GM19035 (cell line): ENCODE measurements at regions not wholly inside any gene's neighbourhood (a gene's known extent, or its start where the extent isn't known, plus 50 kb on each side); places are given as distances from the start of the nearest gene placed in this dataset.

Experiments
- ATAC-seq: cut with Tn5 transposase; IDR thresholded peaks from one replicate; pipeline ENCODE4 v1.9.1; 2021; ENCODE audit not compliant: unreplicated experiment

- ATAC-seq = no peak
These were observed 311.0 kb downstream of the GABRB2 start for GRCh38 chr5:161235569-161235968.

GRCh38 chr5:161233553-161233952, 313.0 kb downstream of the GABRB2 start:
- no peak for ATAC-seq

- ATAC-seq = no peak
These were observed 316.3 kb downstream of the GABRB2 start for GRCh38 chr5:161230221-161230620.

DNA sequence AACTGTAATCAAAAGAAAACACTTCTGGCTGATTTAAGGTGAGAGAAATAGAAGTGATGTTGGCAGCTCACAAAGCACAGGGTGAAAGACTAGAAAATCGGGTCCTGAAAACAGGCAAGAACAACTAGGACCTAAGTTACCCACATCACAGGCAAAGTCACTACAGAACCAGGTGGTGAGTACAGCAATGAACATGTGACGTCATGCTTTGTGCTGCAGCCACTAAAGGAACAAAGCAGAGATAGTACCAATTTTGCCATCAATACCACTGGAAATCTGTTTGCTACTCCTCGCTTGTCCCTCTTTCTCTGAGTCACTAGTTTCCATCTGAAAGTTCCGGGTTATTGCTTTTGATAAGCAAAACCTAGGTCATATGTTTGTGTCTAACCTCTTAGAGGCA, 326.7 kb downstream of the GABRB2 start:
- no peak for ATAC-seq

- no peak for ATAC-seq
These were observed 329.6 kb downstream of the GABRB2 start for GRCh38 chr5:161216877-161217276.

DNA sequence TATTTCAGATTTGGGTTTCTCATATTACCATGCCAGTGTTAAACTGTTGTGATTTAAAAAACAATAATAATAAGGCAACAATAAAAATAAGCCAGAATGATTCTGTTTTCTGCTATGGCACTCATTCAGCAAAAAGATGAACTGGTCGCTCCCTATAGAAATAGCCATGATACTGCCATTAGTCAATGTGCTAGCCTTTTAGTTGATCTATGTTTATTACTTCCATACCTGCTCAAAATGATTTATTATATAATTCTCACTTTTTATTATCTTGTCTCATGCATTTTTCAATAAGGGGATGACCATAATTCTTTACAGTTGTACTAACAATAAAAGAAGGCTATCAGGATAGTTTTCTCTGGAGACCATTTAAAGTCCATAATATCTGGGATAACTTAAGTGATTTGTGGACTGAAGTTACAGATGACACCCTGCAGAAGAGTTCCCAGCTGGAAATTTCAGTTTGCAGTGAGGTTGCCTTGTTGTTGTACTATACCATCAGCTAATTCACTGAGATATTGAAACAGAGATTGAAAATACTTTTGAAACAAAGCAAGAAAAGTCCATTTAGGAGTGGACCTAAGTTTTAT, 334.3 kb downstream of the GABRB2 start:
- ATAC-seq = no peak

DNA sequence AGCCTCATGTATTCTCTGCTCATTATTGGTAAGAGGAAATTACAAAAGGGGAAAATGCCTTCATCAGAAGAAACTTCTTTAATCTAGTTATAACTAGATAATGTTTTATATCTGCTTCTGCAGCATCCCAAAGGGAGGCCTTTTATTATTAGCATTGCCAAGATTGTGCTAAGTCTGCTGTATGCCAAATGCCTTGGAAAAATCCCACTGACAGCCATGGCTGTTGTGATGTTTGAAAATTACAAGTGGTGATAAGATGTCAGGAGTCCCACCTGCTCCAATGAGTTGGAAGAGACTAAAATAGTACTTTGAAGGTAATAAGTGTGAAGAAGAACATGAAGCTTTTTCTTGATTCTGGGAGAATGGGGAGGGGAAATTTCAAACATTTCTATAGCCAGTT, 345.0 kb downstream of the GABRB2 start:
- no peak for ATAC-seq

DNA sequence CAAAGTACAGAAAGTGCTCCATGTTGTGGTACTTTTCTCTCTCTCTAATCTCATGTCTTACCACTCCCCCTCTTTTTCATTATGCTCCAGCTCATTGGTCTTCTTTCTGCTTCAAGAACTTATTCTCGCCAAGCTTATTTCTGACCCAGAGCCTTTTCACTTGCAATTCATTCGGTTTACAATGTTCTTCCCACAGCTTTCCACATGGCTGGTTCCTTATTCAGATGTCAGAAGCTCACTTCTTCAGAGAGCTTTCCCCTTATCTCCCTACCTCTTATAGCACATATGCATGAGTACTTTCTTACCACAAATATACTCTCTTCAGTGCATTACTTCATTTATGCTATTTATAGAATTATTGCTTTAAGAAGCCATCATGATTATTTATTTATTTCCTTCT, 338.8 kb upstream of the ATP10B start:
- ATAC-seq = no peak

DNA sequence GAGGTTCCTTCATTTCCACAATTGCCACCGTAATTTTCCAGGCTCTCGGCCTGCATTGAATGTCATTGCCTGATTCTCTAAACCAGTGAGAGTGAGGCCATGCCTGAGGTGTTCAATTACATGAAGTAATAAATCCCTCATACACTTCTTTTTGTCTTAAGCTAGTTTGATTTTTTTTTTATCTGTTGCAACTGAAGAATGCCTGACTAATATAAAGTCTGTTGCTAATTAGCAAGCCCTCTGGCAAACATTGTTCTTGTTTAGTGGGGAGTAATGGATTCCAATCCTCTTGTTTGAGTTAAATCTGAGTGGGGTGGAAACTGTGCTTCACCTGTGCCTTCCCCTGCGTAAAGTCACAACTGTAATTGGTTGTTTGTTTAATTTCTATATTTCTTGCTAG, 338.1 kb upstream of the ATP10B start:
- no peak for ATAC-seq

DNA sequence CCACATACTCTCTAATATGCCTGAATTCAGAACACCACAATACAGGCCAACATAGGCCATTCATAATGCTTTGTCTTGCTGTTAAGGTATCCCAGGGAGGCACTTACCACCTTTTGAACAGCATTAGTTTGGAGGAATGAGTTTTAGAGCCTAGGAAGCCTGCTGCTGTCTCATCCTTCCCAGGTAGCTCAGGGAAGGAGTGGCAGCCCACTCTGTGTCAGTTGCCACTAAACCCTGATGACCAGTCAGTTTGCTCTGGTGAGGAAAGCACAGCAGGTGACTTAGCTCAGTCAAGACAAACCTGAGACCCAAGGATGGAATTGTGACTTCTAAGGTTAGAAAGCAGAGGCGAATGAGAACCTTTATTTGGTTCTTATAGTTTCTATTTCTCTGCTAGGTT, 337.4 kb upstream of the ATP10B start:
- ATAC-seq = no peak

DNA sequence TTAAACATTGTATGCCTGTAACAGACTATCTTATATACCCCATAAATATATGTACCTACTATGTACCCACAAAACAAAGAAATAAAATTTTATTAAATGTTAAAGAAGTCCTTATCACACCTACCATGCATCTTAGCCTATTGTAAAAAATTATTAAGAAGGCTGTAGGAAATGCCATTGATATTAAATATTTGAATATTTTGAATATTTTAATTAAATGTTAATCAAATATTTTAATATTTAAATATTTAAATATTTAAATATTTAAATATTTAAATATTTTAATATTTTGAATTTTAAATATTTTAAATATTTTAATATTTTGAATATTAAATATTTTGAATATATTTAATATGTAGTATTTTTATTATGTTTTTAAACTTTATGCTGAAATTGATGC, 331.5 kb upstream of the ATP10B start:
- ATAC-seq = no peak

DNA sequence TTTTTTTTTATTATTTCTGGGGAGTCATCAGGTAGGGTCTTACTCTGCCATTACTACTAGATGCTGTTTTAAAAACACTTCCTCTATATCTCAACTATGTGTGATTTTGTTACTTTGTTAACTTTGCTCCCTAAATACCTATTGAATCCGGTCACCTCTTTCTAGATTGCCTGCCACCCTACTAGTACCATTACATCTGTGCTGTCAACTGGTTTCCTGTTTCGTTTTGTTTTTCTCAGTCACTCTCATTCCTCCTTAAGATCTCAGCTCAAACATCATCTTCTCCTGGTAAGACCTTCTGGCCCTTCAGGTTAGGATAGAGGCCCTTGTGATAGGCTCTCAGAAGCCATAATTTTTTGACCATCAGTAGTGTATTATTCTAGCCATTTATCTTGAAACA, 324.2 kb upstream of the ATP10B start:
- ATAC-seq = no peak

GRCh38 chr5:161169776-161170175, 317.8 kb upstream of the ATP10B start:
- no peak for ATAC-seq

DNA sequence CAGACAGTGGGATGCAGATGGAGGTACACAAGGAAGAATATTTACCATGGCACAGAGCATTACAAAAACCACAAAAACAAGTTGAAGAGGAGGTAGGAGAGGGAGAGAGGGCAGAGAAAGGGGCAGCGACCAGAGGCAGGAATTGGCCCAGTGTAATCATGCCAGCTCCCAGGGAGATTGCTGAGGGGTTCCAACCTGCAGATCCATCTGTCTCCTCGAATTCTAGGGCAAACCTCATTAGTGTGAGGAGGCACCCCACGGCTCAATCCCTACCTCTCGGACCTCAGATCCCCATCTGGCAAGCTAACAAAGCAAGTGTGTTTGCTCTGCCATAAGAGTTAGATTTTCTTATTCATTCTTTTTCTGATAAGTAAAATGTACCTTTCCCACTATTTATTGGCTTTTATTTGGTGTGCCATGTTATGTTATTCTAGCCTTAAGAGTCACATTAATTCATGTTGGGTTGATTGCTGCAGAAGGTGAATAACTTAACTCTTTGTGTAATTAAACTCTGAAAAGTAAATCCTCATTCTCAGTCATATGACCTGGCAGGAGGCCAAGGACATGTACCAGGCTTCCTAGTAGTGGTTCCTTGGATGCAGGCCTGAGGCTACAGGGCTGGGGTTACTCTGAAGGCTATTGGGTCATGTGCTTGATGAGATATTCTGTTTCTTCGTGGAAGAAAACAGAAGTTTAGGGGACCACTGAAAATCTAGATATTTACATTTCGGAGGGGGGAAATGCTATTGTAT, 315.2 kb upstream of the ATP10B start:
- ATAC-seq = no peak

- no peak for ATAC-seq
These were observed 314.1 kb upstream of the ATP10B start for GRCh38 chr5:161165998-161166660.

DNA sequence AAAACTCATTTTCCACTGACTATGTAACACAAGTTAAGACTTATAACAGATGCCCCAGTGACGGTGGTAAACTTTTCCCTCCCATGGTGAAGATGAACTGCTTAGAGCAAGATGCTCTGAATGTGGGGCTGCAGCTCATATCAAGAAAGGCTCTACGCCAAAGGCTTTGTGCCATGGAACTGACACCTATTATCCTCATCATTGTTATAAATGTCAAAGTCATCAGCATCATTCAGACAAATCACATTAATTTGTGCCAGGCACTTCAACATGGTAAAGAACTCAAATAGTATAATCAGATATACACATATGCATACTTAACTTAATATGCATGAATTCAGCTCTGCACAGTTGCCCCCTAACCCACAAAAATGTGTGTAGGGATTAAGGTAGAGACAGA, 305.9 kb upstream of the ATP10B start:
- no peak for ATAC-seq

- ATAC-seq = no peak
These were observed 303.4 kb upstream of the ATP10B start for GRCh38 chr5:161155451-161155850.

- ATAC-seq = no peak
These were observed 300.5 kb upstream of the ATP10B start for GRCh38 chr5:161152415-161152940.

GRCh38 chr5:161150441-161150988, 298.5 kb upstream of the ATP10B start:
- ATAC-seq = no peak

DNA sequence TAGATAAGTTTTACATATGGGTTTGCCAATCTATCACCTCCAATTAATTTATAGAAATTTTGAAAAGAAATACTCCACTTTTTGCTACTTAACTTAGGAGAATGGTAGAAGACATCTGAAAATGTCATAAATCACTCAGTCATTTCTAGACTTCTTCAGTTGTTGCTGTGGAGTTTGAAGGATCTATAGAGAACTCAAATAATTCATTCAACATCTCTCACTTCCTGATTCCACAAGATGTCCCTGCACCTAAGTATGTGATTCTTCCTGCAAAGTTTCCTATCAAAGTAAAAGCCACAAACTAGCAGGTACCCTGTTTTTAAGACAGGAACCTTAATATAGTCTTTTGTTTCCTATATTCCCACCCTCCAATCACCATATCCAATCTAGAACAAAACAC, 297.1 kb upstream of the ATP10B start:
- ATAC-seq = no peak

DNA sequence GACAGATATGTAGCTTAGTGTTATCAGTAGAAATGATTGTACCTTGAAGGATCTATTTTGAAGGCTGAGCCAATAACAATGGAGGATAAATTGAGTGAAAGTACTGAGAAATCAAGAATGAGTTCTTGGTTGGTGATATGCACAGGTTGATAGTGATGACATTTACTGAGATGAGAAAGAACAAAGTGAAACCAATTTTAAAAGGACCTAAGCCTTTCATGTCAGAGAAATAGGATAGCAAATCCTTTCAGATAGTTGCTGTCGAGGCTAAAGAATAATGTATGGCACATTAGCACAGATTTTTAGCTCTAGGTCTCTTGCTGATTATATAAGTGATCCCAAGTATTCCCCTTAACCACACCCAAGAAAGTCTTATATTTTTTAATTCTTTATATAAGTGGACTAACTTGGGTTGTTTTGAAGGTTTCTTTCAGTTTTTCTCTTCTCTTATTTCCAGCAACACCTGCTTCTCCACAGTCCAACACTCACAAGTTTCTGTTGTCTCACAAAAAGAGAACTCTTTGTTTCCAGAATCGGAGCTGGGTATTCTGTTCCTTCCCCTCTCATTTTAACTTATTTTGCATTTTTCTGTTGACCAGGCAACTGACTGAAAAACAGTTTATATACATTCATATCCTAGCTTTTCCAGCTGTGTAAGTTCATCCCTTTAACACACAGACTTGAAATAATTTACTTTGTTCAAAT, 286.9 kb upstream of the ATP10B start:
- ATAC-seq = no peak
